GM23338 (cell line): ENCODE measurements at regions not wholly inside any gene's neighbourhood (a gene's known extent, or its start where the extent isn't known, plus 50 kb on each side); places are given as distances from the start of the nearest gene placed in this dataset.

Experiments
- ATAC-seq: fragments of 200-7000 bp; cut with Tn5 transposase; 3 replicates; pipeline ENCODE4 v1.9.1; 2020
- DNase-seq: peaks from one replicate; pipeline ENCODE4 v3.0.0-alpha.2; 2015; ENCODE audit warnings: low spot score
- H2AFZ ChIP-seq: fragments of 200-600 bp; sonication (generic); 2 replicates; pipeline ENCODE4 v1.8.0; 2016; ENCODE audit warnings: antibody characterized with exemption, mild to moderate bottlenecking, moderate library complexity
- H3F3A ChIP-seq: fragments of 200-600 bp; sonication (generic); replicated peaks from 2 replicates; pipeline ENCODE4 v1.8.0; 2017; ENCODE audit warnings: antibody characterized with exemption, mixed run types, low read depth
- H3K27ac ChIP-seq: fragments of 200-600 bp; sonication (generic); 2 replicates; pipeline ENCODE4 v1.6.1; 2016; ENCODE audit warnings: low read depth
- H3K27me3 ChIP-seq: fragments of 200-600 bp; sonication (generic); 2 replicates; pipeline ENCODE4 v1.8.0; 2016; ENCODE audit warnings: mild to moderate bottlenecking, mixed run types, moderate library complexity; ENCODE audit not compliant: insufficient read depth
- H3K36me3 ChIP-seq: fragments of 200-600 bp; sonication (generic); 2 replicates; pipeline ENCODE4 v1.8.0; 2016; ENCODE audit warnings: mild to moderate bottlenecking; ENCODE audit not compliant: insufficient read depth
- H3K4me1 ChIP-seq: fragments of 200-600 bp; sonication (generic); 2 replicates; pipeline ENCODE4 v1.8.0; 2016; ENCODE audit warnings: mild to moderate bottlenecking, moderate library complexity; ENCODE audit not compliant: insufficient read depth
- H3K4me2 ChIP-seq: fragments of 200-600 bp; sonication (generic); 2 replicates; pipeline ENCODE4 v1.7.1; 2017; ENCODE audit warnings: mixed run types
- H3K4me3 ChIP-seq: fragments of 200-600 bp; sonication (generic); 2 replicates; pipeline ENCODE4 v1.6.1; 2016; ENCODE audit warnings: mixed run types
- H3K79me2 ChIP-seq: fragments of 200-600 bp; sonication (generic); replicated peaks from 2 replicates; pipeline ENCODE4 v1.8.0; 2017; ENCODE audit warnings: mild to moderate bottlenecking; ENCODE audit not compliant: insufficient read depth
- H3K9me2 ChIP-seq: fragments of 200-600 bp; sonication (generic); 2 replicates; pipeline ENCODE4 v1.8.0; 2017; ENCODE audit not compliant: insufficient read depth
- H4K20me1 ChIP-seq: fragments of 200-600 bp; sonication (generic); replicated peaks from 2 replicates; pipeline ENCODE4 v1.8.0; 2017; ENCODE audit warnings: mild to moderate bottlenecking; ENCODE audit not compliant: insufficient read depth
- H3K27ac Mint-ChIP-seq: 2 replicates; pipeline ENCODE4 v1.8.0; 2020; ENCODE audit warnings: inconsistent platforms, mild to moderate bottlenecking, moderate library complexity, mixed read lengths
- H3K27me3 Mint-ChIP-seq: 3 replicates; pipeline ENCODE4 v1.8.0; 2022; ENCODE audit warnings: low read depth, mild to moderate bottlenecking, moderate library complexity, mixed read lengths, inconsistent platforms; ENCODE audit not compliant: insufficient read depth, poor library complexity
- H3K36me3 Mint-ChIP-seq: 3 replicates; pipeline ENCODE4 v1.8.0; 2021; ENCODE audit warnings: low read depth, mild to moderate bottlenecking, inconsistent platforms, moderate library complexity, mixed read lengths
- H3K4me1 Mint-ChIP-seq: 3 replicates; pipeline ENCODE4 v1.8.0; 2020; ENCODE audit warnings: mild to moderate bottlenecking, inconsistent platforms, mixed read lengths
- H3K4me3 Mint-ChIP-seq: 3 replicates; pipeline ENCODE4 v1.8.0; 2021; ENCODE audit warnings: moderate library complexity, mild to moderate bottlenecking, inconsistent platforms, mixed read lengths
- H3K9me3 Mint-ChIP-seq: 3 replicates; pipeline ENCODE4 v1.8.0; 2020; ENCODE audit warnings: moderate library complexity, mild to moderate bottlenecking, inconsistent platforms, mixed read lengths
- ETS1 ChIP-seq: IDR thresholded peaks from 2 replicates; pipeline ENCODE4 v1.6.1; 2016; ENCODE audit warnings: antibody characterized with exemption
- EZH2 ChIP-seq: fragments of 200-600 bp; sonication (generic); IDR thresholded peaks from one replicate; pipeline ENCODE4 v1.8.0; 2017; ENCODE audit warnings: antibody characterized with exemption, mild to moderate bottlenecking, low read depth; ENCODE audit not compliant: unreplicated experiment
- NANOG ChIP-seq: IDR thresholded peaks from 2 replicates; pipeline ENCODE4 v1.6.1; 2016; ENCODE audit warnings: antibody characterized with exemption, borderline replicate concordance
- STAT1 ChIP-seq: IDR thresholded peaks from one replicate; pipeline ENCODE4 v1.6.1; 2016; ENCODE audit warnings: antibody characterized with exemption; ENCODE audit not compliant: unreplicated experiment
- ZNF114 ChIP-seq: fragments of 250-450 bp; sonication (Bioruptor Pico); IDR thresholded peaks from 2 replicates; pipeline ENCODE4 v1.5.0; 2020; ENCODE audit warnings: mild to moderate bottlenecking, moderate library complexity
- TF ChIP-seq, protein P1 (sequence below): IDR thresholded peaks from one replicate; pipeline ENCODE4 v1.6.1; 2018; ENCODE audit warnings: antibody characterized with exemption; ENCODE audit not compliant: unreplicated experiment
- TF ChIP-seq, protein P2 (sequence below): fragments of 250-450 bp; sonication (Bioruptor Pico); IDR thresholded peaks from 2 replicates; pipeline ENCODE4 v1.5.0; 2020; ENCODE audit warnings: mild to moderate bottlenecking, moderate library complexity

DNA sequence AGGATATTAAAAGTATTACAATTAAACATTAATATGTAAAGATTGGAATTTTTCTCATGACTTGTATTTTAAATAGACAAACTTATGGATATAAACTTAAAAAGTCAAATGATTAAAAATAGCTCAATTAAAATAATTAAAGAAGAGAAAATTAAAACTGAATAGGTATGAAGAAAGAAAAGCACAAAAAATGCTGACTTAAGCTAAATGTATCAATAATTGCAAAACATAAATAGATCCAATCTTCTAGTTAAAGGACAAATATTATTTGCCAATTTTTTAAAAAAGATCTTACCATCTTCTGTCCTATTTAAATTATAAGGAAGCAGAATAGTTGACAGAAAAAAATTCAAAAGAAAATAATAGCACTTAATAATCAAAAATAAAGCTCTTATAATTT, 646.3 kb upstream of the ANKRD30A start (continued):
- TF ChIP-seq ETS1 = no peak
- no peak for TF ChIP-seq NANOG
- TF ChIP-seq EZH2 = no peak
- TF ChIP-seq, protein P1, sequence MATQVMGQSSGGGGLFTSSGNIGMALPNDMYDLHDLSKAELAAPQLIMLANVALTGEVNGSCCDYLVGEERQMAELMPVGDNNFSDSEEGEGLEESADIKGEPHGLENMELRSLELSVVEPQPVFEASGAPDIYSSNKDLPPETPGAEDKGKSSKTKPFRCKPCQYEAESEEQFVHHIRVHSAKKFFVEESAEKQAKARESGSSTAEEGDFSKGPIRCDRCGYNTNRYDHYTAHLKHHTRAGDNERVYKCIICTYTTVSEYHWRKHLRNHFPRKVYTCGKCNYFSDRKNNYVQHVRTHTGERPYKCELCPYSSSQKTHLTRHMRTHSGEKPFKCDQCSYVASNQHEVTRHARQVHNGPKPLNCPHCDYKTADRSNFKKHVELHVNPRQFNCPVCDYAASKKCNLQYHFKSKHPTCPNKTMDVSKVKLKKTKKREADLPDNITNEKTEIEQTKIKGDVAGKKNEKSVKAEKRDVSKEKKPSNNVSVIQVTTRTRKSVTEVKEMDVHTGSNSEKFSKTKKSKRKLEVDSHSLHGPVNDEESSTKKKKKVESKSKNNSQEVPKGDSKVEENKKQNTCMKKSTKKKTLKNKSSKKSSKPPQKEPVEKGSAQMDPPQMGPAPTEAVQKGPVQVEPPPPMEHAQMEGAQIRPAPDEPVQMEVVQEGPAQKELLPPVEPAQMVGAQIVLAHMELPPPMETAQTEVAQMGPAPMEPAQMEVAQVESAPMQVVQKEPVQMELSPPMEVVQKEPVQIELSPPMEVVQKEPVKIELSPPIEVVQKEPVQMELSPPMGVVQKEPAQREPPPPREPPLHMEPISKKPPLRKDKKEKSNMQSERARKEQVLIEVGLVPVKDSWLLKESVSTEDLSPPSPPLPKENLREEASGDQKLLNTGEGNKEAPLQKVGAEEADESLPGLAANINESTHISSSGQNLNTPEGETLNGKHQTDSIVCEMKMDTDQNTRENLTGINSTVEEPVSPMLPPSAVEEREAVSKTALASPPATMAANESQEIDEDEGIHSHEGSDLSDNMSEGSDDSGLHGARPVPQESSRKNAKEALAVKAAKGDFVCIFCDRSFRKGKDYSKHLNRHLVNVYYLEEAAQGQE = no peak

- H3K4me3 Mint-ChIP-seq = no peak overlapping the region
- no peaks in the 10 kb centered on the region for H3K27me3 ChIP-seq
- no peak overlapping the region for H3K27ac Mint-ChIP-seq
- no peaks in the 10 kb centered on the region for H3K36me3 ChIP-seq
- no peaks in the 10 kb centered on the region for H3F3A ChIP-seq
- no peak overlapping the region for H3K27ac ChIP-seq
- no peaks in the 10 kb centered on the region for H3K27me3 Mint-ChIP-seq
- 0 out of 2 replicates have a peak overlapping the region, but pooled peaks have one; percentile 38 for H2AFZ ChIP-seq
- H3K9me3 Mint-ChIP-seq = no peaks in the 10 kb centered on the region; the same call in 2 of the 3 replicates
- ATAC-seq = no peak
- no peaks in the 10 kb centered on the region for H3K9me2 ChIP-seq
- H3K4me1 ChIP-seq = no peaks in the 10 kb centered on the region
- DNase-seq = no peak
- H3K36me3 Mint-ChIP-seq = peaks cover 3% of the 10 kb centered on the region; the same call in 1 of the 3 replicates
- H4K20me1 ChIP-seq = no peaks in the 10 kb centered on the region
- no peak overlapping the region for H3K4me2 ChIP-seq
- H3K79me2 ChIP-seq = no peaks in the 10 kb centered on the region
- H3K4me3 ChIP-seq = no peak overlapping the region
- no peaks in the 10 kb centered on the region for H3K4me1 Mint-ChIP-seq
- TF ChIP-seq, protein P2, sequence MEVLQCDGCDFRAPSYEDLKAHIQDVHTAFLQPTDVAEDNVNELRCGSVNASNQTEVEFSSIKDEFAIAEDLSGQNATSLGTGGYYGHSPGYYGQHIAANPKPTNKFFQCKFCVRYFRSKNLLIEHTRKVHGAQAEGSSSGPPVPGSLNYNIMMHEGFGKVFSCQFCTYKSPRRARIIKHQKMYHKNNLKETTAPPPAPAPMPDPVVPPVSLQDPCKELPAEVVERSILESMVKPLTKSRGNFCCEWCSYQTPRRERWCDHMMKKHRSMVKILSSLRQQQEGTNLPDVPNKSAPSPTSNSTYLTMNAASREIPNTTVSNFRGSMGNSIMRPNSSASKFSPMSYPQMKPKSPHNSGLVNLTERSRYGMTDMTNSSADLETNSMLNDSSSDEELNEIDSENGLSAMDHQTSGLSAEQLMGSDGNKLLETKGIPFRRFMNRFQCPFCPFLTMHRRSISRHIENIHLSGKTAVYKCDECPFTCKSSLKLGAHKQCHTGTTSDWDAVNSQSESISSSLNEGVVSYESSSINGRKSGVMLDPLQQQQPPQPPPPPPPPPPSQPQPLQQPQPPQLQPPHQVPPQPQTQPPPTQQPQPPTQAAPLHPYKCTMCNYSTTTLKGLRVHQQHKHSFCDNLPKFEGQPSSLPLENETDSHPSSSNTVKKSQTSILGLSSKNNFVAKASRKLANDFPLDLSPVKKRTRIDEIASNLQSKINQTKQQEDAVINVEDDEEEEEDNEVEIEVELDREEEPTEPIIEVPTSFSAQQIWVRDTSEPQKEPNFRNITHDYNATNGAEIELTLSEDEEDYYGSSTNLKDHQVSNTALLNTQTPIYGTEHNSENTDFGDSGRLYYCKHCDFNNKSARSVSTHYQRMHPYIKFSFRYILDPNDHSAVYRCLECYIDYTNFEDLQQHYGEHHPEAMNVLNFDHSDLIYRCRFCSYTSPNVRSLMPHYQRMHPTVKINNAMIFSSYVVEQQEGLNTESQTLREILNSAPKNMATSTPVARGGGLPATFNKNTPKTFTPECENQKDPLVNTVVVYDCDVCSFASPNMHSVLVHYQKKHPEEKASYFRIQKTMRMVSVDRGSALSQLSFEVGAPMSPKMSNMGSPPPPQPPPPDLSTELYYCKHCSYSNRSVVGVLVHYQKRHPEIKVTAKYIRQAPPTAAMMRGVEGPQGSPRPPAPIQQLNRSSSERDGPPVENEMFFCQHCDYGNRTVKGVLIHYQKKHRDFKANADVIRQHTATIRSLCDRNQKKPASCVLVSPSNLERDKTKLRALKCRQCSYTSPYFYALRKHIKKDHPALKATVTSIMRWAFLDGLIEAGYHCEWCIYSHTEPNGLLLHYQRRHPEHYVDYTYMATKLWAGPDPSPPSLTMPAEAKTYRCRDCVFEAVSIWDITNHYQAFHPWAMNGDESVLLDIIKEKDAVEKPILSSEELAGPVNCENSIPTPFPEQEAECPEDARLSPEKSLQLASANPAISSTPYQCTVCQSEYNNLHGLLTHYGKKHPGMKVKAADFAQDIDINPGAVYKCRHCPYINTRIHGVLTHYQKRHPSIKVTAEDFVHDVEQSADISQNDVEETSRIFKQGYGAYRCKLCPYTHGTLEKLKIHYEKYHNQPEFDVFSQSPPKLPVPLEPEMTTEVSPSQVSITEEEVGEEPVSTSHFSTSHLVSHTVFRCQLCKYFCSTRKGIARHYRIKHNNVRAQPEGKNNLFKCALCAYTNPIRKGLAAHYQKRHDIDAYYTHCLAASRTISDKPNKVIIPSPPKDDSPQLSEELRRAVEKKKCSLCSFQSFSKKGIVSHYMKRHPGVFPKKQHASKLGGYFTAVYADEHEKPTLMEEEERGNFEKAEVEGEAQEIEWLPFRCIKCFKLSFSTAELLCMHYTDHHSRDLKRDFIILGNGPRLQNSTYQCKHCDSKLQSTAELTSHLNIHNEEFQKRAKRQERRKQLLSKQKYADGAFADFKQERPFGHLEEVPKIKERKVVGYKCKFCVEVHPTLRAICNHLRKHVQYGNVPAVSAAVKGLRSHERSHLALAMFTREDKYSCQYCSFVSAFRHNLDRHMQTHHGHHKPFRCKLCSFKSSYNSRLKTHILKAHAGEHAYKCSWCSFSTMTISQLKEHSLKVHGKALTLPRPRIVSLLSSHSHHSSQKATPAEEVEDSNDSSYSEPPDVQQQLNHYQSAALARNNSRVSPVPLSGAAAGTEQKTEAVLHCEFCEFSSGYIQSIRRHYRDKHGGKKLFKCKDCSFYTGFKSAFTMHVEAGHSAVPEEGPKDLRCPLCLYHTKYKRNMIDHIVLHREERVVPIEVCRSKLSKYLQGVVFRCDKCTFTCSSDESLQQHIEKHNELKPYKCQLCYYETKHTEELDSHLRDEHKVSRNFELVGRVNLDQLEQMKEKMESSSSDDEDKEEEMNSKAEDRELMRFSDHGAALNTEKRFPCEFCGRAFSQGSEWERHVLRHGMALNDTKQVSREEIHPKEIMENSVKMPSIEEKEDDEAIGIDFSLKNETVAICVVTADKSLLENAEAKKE (CRISPR knock-in tag) = no peak
- TF ChIP-seq ETS1 (no peak), ZNF114 (CRISPR knock-in tag) (no peak), STAT1 (no peak)
- TF ChIP-seq, protein P1 = no peak
Observed at GRCh38 chr10:36476399-36476798, 649.0 kb upstream of the ANKRD30A start.
